Right lobe of liver (tissue), 4 donors: ENCODE measurements at regions not wholly inside any gene's neighbourhood (a gene's known extent, or its start where the extent isn't known, plus 50 kb on each side); places are given as distances from the start of the nearest gene placed in this dataset.

ENCODE experiments used
- POLR2A ChIP-seq: fragments of 450-650 bp; IDR thresholded peaks from one replicate; pipeline ENCODE4 v1.6.1; 2017; ENCODE audit warnings: antibody characterized with exemption, mild to moderate bottlenecking
- TF ChIP-seq, protein P1 (sequence below), 4 donors: fragments of 200-600 bp in 3 of 4; fragments of 450-650 bp in 1 of 4; IDR thresholded peaks; one replicate each; pipeline versions ENCODE4 v1.5.1 to v1.8.0; 2016 to 2022; ENCODE audit warnings: antibody characterized with exemption in 4 of 4, mild to moderate bottlenecking in 2 of 4
- donor health status: DM: no; HTN: no; CAD: no.
- donor health status: DM: no; HTN: no; CAD: no.
- donor health status: DM: no; HTN: yes; CAD: no.

DNA sequence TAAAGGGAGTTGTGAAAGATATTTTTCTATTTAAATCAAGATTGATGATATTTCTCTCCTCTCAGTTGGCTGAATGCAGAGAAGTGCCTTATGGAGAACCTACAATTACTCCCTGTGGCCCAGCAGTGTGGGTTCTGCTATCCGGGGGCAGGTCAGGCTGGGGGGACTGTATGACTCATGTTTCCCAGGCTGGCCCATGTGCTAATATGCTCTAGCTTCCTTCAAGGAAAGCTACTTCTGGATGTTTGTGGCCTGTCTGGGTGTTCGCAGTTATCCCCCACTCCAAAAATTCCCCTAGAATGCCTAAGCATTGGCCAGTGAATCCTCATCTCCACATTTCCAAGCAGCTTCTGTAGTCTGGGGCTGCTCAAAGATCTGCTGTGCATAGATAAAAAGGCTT, 58.9 kb upstream of the SPP1 start:
- TF ChIP-seq, protein P1, sequence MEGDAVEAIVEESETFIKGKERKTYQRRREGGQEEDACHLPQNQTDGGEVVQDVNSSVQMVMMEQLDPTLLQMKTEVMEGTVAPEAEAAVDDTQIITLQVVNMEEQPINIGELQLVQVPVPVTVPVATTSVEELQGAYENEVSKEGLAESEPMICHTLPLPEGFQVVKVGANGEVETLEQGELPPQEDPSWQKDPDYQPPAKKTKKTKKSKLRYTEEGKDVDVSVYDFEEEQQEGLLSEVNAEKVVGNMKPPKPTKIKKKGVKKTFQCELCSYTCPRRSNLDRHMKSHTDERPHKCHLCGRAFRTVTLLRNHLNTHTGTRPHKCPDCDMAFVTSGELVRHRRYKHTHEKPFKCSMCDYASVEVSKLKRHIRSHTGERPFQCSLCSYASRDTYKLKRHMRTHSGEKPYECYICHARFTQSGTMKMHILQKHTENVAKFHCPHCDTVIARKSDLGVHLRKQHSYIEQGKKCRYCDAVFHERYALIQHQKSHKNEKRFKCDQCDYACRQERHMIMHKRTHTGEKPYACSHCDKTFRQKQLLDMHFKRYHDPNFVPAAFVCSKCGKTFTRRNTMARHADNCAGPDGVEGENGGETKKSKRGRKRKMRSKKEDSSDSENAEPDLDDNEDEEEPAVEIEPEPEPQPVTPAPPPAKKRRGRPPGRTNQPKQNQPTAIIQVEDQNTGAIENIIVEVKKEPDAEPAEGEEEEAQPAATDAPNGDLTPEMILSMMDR (IDR thresholded peaks at IDR 0.05): no peak
- TF ChIP-seq POLR2A: no peak
